Testis (tissue), 2 donors: ENCODE measurements at regions not wholly inside any gene's neighbourhood (a gene's known extent, or its start where the extent isn't known, plus 50 kb on each side); places are given as distances from the start of the nearest gene placed in this dataset.

Source experiments
- CTCF ChIP-seq, 3 experiments: fragments of 450-650 bp in 2 of 3; fragments of 200-600 bp in 1 of 3; sonication (generic) in 1 of 3; IDR thresholded peaks; one replicate each; pipeline ENCODE4 v1.5.1; 2016 to 2019; ENCODE audit warnings: antibody characterized with exemption in 3 of 3, mild to moderate bottlenecking in 2 of 3, moderate library complexity in 1 of 3
- POLR2A ChIP-seq: fragments of 450-650 bp; IDR thresholded peaks from one replicate; pipeline ENCODE4 v1.6.1; 2017; ENCODE audit warnings: antibody characterized with exemption, mild to moderate bottlenecking, moderate library complexity

- TF ChIP-seq CTCF (IDR thresholded peaks at IDR 0.05), result no peak
- no peak for TF ChIP-seq POLR2A
Observed at GRCh38 chr10:22783807-22784206, 69.4 kb upstream of the PIP4K2A start.
